Left lobe of liver (tissue), 2 donors: ENCODE measurements at regions not wholly inside any gene's neighbourhood (a gene's known extent, or its start where the extent isn't known, plus 50 kb on each side); places are given as distances from the start of the nearest gene placed in this dataset.
"Not testable (repeated sequence)": the region's sequence is repeated elsewhere in the genome, so short reads cannot be mapped to it uniquely, and the experiment has no call there.

Experiments
- ATAC-seq: fragments of 200-7000 bp; cut with Tn5 transposase; one replicate; pipeline ENCODE4 v1.9.1; 2020; ENCODE audit warnings: mild to moderate bottlenecking, moderate library complexity
- DNase-seq: peaks from one replicate; pipeline ENCODE4 v3.0.0-alpha.2; 2020; ENCODE audit warnings: low spot score
- donor health status: DM: no; HTN: no; CAD: no; lungs with moderate emphysema.
- donor health status: DM: no; HTN: yes; CAD: no.

- DNase-seq (no peak), ATAC-seq (no peak)
Measured at GRCh38 chr6:16950825-16951495, 150.9 kb upstream of the STMND1 start.

- no peak for ATAC-seq
Measured at GRCh38 chr6:16950302-16950701, 151.5 kb upstream of the STMND1 start.

GRCh38 chr6:16949716-16950115, 152.1 kb upstream of the STMND1 start:
- ATAC-seq (no peak), DNase-seq (no peak)

More at GRCh38 chr6:16950302-16950701, 151.5 kb upstream of the STMND1 start:
- no peak for DNase-seq

DNA sequence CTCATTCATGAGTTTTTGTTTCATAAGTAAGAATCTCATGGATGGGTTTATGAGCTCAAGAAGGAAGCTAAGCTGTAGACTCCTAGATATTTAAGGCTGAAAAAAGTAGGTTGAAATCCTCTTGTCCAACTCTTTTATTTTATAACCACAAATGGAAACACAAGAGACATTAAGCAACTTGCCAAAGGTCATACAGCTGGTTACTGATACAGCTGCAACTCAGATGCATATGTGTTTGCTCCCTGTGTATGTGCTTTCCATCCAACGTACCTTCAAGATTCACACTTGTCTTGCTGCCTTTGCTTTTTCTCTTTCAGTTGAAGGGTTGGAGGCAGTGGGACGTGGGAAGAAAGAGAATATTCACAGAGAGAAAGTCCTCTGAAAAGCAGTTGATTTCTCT, 153.5 kb upstream of the STMND1 start:
- no peak for DNase-seq
- peak; percentile 47 for ATAC-seq

GRCh38 chr6:16947375-16948015, 154.4 kb upstream of the STMND1 start:
- DNase-seq, result no peak
- peak; percentile 80 for ATAC-seq

GRCh38 chr6:16944596-16944995, 157.3 kb upstream of the STMND1 start:
- no peak for ATAC-seq
- no peak for DNase-seq

DNA sequence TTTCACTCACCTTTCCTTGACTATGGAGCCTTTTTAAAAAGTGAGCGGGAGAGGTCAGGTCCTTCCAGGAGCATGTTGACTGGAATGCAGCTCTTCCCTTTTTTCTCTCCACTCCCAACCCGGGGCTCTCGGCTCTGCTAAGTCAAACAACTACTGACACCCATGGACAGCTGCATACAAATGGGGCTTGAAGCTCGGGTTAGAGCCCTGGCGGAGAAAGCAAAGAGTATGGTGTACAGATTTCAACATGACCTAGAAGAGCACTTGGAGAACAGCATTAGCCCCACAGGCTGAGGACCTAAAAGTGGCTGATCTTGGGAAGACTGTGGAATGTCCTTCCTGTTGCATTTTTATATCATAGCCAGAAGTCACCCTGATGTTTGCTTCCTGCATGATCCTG, 162.0 kb upstream of the STMND1 start:
- ATAC-seq, result no peak
- no peak for DNase-seq

DNA sequence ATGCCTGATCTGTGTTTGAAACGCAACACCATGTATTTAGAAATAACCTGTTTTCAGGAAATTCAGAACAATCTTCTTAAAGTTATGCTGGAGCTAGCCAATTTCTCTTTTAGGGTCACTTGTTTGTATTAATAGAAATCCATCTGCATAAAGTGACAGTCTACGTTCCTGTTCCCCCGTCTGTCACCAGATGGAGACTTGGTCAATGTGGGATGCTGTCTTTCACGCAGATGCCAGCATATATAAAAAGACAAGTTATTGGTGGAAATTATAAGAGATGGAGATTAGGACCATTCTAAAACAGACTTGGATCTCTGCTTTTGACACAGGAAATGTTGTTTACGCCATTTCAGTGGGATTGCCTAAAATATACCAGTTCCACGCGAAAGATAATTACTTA, 162.5 kb upstream of the STMND1 start:
- DNase-seq (no peak), ATAC-seq (no peak)

DNA sequence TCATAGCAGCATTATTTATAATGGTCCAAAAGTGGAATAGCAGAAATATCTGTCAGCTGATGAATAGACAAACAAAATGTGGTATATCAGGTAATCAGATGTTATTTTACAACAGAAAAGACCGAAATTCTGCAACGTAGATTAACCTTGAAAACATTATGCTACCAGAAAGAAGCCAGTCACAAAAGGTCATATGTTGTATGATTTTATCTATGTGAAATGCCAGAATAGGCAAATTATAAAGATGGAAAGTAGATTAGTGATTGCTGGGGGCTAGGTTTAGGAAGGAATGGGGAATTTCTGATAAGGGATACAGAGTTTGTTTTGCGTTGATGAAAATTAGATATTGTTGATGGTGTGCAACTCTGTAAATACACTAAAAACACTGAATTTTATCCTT, 165.0 kb upstream of the STMND1 start:
- DNase-seq, result no peak
- no peak for ATAC-seq

DNA sequence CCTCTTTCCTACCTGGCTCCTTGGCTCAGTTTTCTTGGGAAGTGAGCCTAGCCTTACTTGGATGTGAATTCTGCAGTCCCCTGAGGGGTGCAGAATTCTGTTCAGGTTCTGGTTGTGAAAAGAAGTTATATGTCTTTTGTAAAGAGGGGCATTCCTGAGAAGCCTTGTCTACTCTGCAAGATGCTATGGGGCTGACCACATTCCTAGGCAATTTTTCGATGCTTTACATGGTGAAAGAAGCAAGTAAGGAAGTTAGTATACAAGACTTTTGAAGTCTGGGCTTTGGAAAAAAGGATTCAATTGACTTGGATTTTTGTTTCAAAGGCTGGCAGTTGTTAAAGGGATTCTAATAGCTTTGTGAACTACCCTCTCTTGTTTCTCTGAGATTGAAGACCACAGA, 167.9 kb upstream of the STMND1 start:
- DNase-seq (no peak), ATAC-seq (no peak)

GRCh38 chr6:16933532-16933931, 168.3 kb upstream of the STMND1 start:
- ATAC-seq, result no peak
- no peak for DNase-seq

GRCh38 chr6:16932920-16933319, 168.9 kb upstream of the STMND1 start:
- ATAC-seq, result no peak
- DNase-seq, result no peak

- DNase-seq, ATAC-seq: not testable (repeated sequence)
Measured at GRCh38 chr6:16931079-16931478, 169.8 kb upstream of the ATXN1 start.

GRCh38 chr6:16930432-16930831, 169.2 kb upstream of the ATXN1 start:
- ATAC-seq (no peak), DNase-seq (no peak)

- DNase-seq, result no peak
- ATAC-seq, result peak; percentile 56
Measured at GRCh38 chr6:16929809-16930208, 168.5 kb upstream of the ATXN1 start.

DNA sequence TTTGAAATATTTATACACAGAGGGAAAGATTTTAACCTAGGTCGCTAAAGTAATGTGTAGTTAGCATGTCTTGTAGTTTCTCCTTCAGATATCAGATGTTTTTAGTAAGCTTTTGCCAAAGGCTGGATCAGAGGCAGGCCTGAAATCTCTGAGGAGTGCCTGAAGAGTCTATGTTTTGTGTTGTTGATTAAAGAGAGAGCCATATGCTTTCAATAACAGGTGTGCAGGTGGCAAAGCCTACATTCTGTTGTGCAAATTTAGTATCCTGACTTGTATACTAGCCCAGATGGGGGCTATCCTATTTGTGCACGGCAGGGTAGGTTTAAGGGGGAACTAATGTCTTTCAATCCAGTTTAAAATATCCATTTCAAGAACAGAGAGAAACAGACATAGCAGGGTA, 167.1 kb upstream of the ATXN1 start:
- DNase-seq, result no peak
- no peak for ATAC-seq

DNA sequence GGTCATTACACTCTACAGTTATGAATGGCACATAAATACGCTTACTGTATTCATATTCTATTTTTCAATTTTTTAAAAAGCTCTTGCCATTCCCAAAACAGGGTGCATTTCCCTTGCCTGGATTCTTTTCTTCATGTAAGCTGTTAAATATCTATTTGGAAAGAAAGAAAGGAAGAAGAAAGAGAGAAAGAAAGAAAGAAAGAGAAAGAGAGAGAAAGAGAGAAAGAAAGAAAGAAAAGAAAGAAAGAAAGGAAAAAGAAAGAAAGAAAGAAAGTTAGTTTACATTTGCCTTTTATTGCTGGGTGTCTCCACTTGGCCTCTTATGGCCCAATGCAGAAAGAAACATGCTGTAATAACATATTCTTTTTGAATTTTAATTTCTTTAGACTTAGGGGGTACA, 165.9 kb upstream of the ATXN1 start:
- no peak for ATAC-seq

DNA sequence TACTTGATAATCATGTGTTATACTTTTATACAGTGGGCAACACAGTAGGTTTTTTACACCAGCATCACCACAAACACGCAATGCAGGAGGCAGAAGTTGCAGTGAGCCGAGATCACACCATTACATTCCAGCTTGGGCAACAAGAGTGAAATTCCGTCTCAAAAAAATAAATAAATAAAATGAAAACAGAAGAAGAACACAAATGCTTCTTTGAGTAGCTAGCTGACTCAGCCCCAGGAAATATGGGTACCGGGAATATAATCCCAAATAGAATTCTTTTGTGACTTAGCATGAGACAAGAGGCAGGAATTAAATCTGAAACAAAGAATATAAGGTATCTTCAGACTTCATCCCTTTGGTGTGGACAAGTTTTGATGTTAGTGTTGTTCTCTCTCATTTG, 164.2 kb upstream of the ATXN1 start:
- no peak for ATAC-seq
- DNase-seq, result no peak

More for the DNA sequence above, 165.9 kb upstream of the ATXN1 start:
- no peak for DNase-seq

- DNase-seq (peak; percentile 56), ATAC-seq (peak; percentile 88)
Measured at GRCh38 chr6:16922282-16922681, 161.0 kb upstream of the ATXN1 start.

- DNase-seq, result peak; percentile 64
- ATAC-seq, result peak; percentile 82
Measured at GRCh38 chr6:16921399-16922110, 160.3 kb upstream of the ATXN1 start.

DNA sequence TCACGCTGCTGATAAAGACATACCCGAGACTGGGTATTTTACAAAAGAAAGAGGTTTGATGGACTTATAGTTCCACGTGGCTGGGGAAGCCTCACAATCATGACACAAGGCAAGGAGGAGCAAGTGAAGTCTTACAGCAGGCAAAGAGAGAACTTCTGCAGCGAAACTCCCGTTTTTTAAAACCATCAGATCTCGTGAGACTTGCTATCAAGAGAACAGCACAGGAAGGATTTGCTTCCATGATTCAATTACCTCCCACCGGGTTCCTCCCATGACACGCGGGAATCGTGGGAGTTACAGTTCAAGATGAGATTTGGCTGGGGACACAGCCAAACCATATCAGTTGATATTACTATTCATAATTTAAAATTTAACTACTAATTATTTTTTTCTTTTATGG, 157.3 kb upstream of the ATXN1 start:
- no peak for DNase-seq
- ATAC-seq, result no peak

DNA sequence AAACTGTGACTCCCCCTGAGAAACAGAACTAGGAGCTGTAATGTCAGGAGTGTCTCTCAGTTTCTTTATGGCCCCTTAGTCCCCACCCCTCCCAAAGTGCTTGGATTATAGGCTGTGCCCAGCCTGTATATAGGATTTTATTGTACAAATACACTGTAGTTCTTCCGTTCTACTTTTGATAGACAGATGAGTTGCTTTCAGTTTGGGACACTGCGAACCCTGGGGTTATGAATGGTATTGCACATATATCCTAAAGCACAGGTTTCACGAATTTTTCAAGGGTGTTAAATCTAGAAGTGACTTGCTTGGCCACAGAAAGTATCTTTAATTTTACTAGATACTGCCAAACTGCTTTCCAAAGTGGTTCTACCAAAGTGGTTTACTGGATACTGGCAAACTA, 152.9 kb upstream of the ATXN1 start:
- ATAC-seq (no peak), DNase-seq (no peak)
